Brain pericyte (primary cell): ENCODE measurements at regions not wholly inside any gene's neighbourhood (a gene's known extent, or its start where the extent isn't known, plus 50 kb on each side); places are given as distances from the start of the nearest gene placed in this dataset.
"Not testable (repeated sequence)": the region's sequence is repeated elsewhere in the genome, so short reads cannot be mapped to it uniquely, and the experiment has no call there.

ENCODE experiments used
- DNase-seq: peaks from one replicate; pipeline ENCODE4 v3.0.0-alpha.2; 2012; ENCODE audit warnings: low read depth, low spot score

DNA sequence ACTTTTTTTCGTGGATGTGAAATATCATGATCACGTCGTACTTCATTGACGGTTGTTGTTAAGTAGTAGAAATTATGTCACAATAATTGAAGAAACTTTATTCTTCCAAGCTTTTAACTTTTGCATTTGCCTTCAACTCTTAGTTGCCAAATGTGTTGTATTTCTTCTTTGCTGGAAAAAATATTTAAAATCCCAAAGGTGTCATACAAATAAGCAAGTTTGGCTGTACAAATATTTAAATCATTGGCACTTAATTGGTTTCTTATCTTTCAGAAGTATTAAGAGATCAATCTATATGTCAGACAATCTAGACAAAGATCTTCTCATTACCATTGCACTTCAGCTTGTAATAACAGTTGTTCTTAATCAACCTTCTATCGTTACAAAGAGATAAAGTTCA, 204.0 kb upstream of the HDAC4 start:
- DNase-seq, result no peak

DNA sequence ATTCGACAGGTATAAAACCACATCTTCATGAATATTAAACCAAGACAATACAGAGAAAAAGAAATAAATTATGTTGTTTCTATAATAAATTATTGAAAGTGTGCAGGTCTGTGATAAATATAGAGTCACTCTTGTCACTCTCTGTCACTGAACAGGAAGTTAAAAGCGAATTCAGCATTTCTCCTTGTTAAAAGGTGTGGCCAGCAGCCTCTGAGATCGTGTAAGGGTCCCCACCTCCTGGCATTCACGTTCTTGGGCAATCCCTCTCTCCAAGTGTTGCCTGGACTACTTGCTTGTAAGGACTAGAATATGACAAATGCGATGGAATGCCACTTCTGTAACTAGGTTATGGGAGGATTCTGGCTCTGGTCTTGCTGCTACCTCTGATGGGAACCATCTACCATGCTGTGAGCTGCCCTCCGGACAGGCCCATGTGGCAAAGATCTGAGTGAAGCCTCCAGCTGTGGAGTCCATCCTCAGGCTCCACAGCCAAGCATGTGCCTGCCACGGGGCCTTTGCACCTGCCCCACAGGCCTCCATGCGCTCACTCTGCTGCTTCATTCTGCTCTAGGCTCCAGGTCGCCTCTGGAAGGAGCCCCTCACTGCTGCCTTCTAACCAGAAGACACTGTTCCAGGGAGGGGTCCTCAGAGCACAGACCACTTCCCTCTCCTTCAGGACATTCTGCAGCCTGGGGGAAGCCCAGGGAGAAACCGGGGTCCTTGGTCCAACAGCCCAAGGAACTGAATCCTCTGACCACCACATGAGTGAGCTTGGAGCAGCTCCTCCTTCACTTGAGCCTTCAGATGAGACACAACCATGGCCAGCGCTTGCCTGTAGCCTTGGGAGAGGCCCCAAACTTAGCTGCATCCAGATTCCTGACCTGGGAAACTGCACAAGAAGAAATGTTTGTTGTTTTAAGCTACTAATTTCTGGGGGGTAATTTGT, 202.9 kb upstream of the HDAC4 start:
- no peak for DNase-seq

DNA sequence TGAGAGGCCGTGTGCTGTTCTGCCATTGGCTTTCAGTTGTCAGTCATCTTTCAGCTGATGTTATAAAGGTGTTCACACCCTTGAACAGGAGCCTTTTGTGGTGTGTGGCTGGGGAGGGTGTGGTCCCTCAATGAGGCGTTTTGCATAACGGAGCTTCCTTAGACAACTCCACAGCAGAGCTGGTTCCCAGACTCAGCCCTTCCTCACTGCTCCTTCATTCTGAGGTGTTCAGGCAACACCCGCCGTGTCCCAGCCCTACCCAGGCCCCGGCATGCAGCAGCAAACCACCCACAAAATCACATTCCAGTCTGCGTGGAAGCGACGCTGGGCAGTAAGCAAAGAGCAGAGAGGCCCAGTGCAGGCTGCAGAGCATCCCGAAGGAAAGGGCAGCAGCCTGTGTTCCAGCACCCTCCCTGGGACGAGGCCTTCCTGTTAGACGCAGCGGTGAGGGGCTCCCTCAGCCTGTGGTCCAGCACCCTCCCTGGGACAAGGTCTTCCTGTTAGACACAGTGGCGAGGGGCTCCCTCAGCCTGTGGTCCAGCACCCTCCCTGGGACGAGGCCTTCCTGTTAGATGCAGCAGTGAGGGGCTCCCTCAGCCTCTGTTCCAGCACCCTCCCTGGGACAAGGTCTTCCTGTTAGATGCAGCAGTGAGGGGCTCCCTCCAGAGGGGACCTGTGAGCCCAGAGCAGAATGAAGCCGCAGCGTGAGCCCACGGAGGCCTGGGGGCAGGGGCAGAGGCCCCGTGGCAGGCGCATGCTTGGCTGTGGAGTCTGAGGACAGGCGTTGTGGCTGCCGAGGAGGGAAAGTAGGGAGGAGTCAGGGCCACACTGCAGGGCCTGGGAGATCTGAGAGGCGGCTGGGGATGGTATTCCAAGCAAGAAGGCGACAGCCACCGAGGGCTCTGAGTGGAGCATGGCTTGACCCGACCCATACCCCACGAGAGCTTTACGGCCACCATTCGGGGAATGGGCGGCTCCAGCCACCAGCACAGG, 201.8 kb upstream of the HDAC4 start:
- no peak for DNase-seq

GRCh38 chr2:239601880-239602279, 201.1 kb upstream of the HDAC4 start:
- no peak for DNase-seq

GRCh38 chr2:239601201-239601851, 200.5 kb upstream of the HDAC4 start:
- no peak for DNase-seq

DNA sequence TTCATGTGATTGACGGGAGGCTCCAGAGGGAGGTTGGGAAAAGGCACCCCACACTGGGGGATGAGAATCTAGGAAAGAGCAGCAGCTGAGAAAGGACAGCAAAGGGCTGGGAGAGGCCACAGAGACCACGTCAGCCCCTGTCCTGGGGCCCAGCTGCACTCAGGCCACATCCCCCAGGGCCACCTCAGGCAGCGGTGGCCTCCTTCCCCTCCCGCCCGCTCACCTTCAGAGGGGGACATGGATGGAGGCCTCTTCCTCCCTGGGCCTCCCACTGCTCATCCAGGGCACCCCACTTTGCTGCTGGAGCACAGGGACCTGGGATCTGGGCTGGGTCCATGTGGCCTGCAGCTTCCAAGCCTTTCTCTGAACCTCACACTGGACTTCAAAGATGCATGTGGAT, 199.8 kb upstream of the HDAC4 start:
- DNase-seq, result no peak

GRCh38 chr2:239600001-239600593, 199.3 kb upstream of the HDAC4 start:
- no peak for DNase-seq

DNA sequence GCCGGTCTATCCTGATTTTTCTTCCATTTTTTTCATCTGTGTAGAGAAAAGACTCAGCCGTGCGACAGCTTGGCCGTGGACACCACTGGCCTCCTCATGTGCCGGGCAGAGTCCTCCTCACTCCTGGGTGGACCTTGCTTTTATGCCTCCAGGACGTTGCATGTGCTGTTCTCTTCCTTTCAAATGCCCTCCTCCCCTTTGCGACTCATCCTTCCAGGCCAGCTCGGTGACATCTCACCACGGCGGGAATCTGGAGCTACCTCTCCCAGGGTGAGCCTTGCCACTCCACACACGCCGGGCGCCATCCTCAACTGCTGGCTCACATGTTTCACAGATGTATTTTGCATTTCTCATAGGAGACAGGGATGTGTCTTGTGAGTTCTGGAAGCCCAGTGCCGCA, 198.5 kb upstream of the HDAC4 start:
- no peak for DNase-seq

DNA sequence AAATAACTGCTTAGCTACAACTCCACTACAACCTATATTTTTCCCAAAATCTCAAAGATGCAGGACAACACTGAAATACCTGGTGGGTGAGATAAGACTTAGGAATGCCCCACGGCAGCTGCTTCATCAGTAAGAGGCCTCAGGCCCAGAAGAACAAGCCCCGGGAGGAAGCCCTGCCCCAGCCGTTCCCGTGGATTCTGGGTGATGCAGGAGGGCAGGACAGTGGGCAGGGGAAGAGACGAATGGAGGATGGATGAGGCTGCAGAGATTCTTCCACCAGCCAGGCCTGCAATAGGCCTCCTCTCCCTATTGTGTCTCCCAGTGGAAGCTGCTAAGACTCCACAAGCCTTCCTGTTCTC, 197.9 kb upstream of the HDAC4 start:
- no peak for DNase-seq

GRCh38 chr2:239598011-239598731, 197.4 kb upstream of the HDAC4 start:
- DNase-seq, result no peak

GRCh38 chr2:239597216-239597615, 196.4 kb upstream of the HDAC4 start:
- DNase-seq, result no peak

DNA sequence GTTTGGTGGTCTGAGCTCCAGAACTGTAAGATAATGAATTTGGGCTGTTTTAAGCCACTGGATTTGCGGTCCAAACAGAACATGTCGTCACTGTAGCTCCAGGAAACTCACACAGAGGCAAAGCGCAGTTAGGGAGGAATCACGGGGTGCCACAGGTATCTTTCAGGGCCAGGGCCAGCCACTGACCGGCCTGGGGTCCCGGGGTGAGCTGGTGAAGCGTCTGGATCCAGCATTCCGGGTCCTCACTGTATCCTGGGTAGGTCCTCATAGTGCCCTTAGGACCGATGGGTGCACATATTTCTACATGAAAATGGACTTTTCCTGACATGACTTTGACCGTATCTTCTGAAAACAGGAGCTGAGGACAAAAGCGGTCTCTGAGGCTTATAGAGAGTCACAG, 196.0 kb upstream of the HDAC4 start:
- no peak for DNase-seq

- no peak for DNase-seq
Observed at GRCh38 chr2:239596253-239596652, 195.4 kb upstream of the HDAC4 start.

DNA sequence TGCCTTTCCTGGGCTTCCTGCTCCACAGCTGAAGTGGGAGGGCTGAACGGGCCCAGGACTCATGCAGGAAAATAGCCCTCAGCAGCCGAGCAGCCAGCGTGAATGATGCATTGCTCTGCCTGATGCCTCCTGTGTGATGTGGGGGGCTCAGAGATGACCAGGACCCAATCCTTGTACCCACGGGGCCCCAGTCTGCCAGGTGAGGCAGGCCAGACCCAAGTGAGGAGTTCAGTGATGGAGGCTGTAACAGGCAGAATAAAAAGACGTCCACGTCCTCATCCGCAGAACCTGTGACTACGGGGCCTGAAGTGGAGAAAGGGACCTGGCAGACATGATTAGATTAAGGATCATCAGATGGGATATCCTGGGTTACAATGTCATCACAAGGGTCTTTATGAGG, 194.9 kb upstream of the HDAC4 start:
- no peak for DNase-seq

GRCh38 chr2:239594772-239595608, 194.2 kb upstream of the HDAC4 start:
- no peak for DNase-seq

GRCh38 chr2:239594019-239594771, 193.4 kb upstream of the HDAC4 start:
- DNase-seq, result no peak

- no peak for DNase-seq
Observed at GRCh38 chr2:239593455-239593854, 192.6 kb upstream of the HDAC4 start.

GRCh38 chr2:239592629-239593290, 191.9 kb upstream of the HDAC4 start:
- DNase-seq, result not testable (repeated sequence)
